ENCODE measurements at regions not wholly inside any gene's neighbourhood (a gene's known extent, or its start where the extent isn't known, plus 50 kb on each side); places are given as distances from the start of the nearest gene placed in this dataset.

- H3K27me3 ChIP-seq (ENCODE audit: control insufficient read depth in 4 of 4, insufficient read depth in 4 of 4, low read length in 3 of 4) = no peaks in the 10 kb centered on the region
- no peak overlapping the region for H3K9ac ChIP-seq (ENCODE audit: low read depth in 1 of 2, low read length in 2 of 2)
- no peak for DNase-seq (ENCODE audit: low spot score)
- H3K9me3 ChIP-seq (ENCODE audit: control insufficient read depth in 4 of 4, low read length in 3 of 4) = no peaks in the 10 kb centered on the region
- no peak overlapping the region for H3K4me3 ChIP-seq (ENCODE audit: low read depth in 1 of 3, low read length in 3 of 3)
- H3K4me1 ChIP-seq (ENCODE audit: control insufficient read depth in 4 of 4, insufficient read depth in 4 of 4, low read length in 3 of 4) = no peaks in the 10 kb centered on the region
- H3K36me3 ChIP-seq (ENCODE audit: control insufficient read depth in 4 of 4, insufficient read depth in 3 of 4, low read depth in 1 of 4, low read length in 3 of 4) = no peaks in the 10 kb centered on the region
- 76% methylated on average over 2 of the region's 2 CpGs for WGBS
- no peak for TF ChIP-seq YY1 (IDR thresholded peaks at IDR 0.05)
- TF ChIP-seq CTCF (IDR thresholded peaks at IDR 0.05; ENCODE audit: low read depth, low read length, missing input control) = no peak
- TF ChIP-seq JUND (IDR thresholded peaks at IDR 0.05) = no peak
- no peak for TF ChIP-seq FOXA1 (IDR thresholded peaks at IDR 0.05)
- no peak for TF ChIP-seq RXRA (IDR thresholded peaks at IDR 0.05)
- TF ChIP-seq RAD21 (IDR thresholded peaks at IDR 0.05) = no peak
- TF ChIP-seq SP1 (IDR thresholded peaks at IDR 0.05) = no peak
- TF ChIP-seq HNF4A (conservative IDR thresholded peaks at IDR 0.05) = no peak
- no peak for TF ChIP-seq ZBTB33 (IDR thresholded peaks at IDR 0.05)
- TF ChIP-seq GABPA (IDR thresholded peaks at IDR 0.05 in 1 of 2, conservative IDR thresholded peaks at IDR 0.05 in 1 of 2) = no peak
- TF ChIP-seq FOXA2 (IDR thresholded peaks at IDR 0.05) = no peak
- no peak overlapping the region for H3K27ac ChIP-seq (ENCODE audit: low read depth in 1 of 2, low read length in 2 of 2)
Observed at GRCh38 chr7:41786404-41786803, 83.5 kb upstream of the INHBA start.

DNA sequence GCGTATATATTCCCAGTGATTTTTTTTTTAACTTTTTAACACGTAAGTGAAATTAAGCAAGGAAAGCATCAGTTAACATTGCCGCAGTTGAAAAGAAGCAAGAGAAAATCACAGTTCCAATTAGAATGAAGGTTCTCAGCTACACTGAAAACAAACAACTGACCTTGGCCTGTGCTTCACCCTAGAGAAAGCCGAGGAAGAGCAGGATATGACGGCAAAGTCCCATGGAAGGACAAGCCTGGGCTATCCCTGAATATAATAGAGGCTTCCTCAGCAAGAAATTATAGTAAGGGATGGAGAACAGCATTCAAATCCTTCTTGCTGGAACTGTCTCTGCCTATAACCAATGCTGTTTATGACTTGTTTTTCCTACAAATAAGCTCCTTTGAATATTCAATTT is 83.0 kb upstream of the INHBA start:
- Histone ChIP-seq H3K4me3 (ENCODE audit: low read depth in 1 of 3, low read length in 3 of 3) (no peak overlapping the region), H3K4me1 (ENCODE audit: control insufficient read depth in 4 of 4, insufficient read depth in 4 of 4, low read length in 3 of 4) (no peaks in the 10 kb centered on the region), H3K27ac (ENCODE audit: low read depth in 1 of 2, low read length in 2 of 2) (no peak overlapping the region), H3K27me3 (ENCODE audit: control insufficient read depth in 4 of 4, insufficient read depth in 4 of 4, low read length in 3 of 4) (no peaks in the 10 kb centered on the region), H3K9ac (ENCODE audit: low read depth in 1 of 2, low read length in 2 of 2) (no peak overlapping the region), H3K36me3 (ENCODE audit: control insufficient read depth in 4 of 4, insufficient read depth in 3 of 4, low read depth in 1 of 4, low read length in 3 of 4) (no peaks in the 10 kb centered on the region), H3K9me3 (ENCODE audit: control insufficient read depth in 4 of 4, low read length in 3 of 4) (no peaks in the 10 kb centered on the region)
- 69% methylated on average over 5 of the region's 5 CpGs for whole genome bisulfite sequencing
- no peak for DNase-seq (ENCODE audit: low spot score)
- peak in 1 of 2 donors; percentile 11 for TF ChIP-seq RXRA (IDR thresholded peaks at IDR 0.05)
- TF ChIP-seq NR2F2 (IDR thresholded peaks at IDR 0.05) = peak; percentile 30
- no peak for TF ChIP-seq HNF4G (IDR thresholded peaks at IDR 0.05)

DNA sequence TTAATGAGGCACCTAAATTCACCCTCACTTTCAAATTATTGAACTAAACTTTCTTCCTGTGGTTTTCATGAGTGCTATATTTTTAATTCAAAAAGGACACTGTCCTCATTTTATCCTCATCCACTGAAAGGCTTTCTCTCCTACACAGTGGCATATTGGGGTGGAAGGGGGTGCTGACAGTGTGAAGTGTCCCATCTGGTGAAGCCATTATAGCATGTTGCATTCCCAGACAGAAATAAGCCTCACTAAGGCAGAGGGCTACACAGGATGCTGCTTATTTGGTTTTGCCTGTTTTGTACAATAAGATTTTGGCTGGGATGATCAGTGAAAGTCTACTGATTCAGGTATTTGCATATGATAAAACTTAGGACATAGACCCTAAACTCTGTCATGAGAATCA is 82.4 kb upstream of the INHBA start:
- H3K9ac ChIP-seq (ENCODE audit: low read depth in 1 of 2, low read length in 2 of 2) = no peak overlapping the region
- DNase-seq (ENCODE audit: low spot score) = no peak
- H3K4me1 ChIP-seq (ENCODE audit: control insufficient read depth in 4 of 4, insufficient read depth in 4 of 4, low read length in 3 of 4) = no peaks in the 10 kb centered on the region
- H3K9me3 ChIP-seq (ENCODE audit: control insufficient read depth in 4 of 4, low read length in 3 of 4) = no peaks in the 10 kb centered on the region
- H3K36me3 ChIP-seq (ENCODE audit: control insufficient read depth in 4 of 4, insufficient read depth in 3 of 4, low read depth in 1 of 4, low read length in 3 of 4) = no peaks in the 10 kb centered on the region
- H3K27me3 ChIP-seq (ENCODE audit: control insufficient read depth in 4 of 4, insufficient read depth in 4 of 4, low read length in 3 of 4) = no peaks in the 10 kb centered on the region
- H3K27ac ChIP-seq (ENCODE audit: low read depth in 1 of 2, low read length in 2 of 2) = no peak overlapping the region
- H3K4me3 ChIP-seq (ENCODE audit: low read depth in 1 of 3, low read length in 3 of 3) = no peak overlapping the region
- TF ChIP-seq YY1 (IDR thresholded peaks at IDR 0.05) = no peak
- TF ChIP-seq JUND (IDR thresholded peaks at IDR 0.05) = no peak
- TF ChIP-seq, protein P1, sequence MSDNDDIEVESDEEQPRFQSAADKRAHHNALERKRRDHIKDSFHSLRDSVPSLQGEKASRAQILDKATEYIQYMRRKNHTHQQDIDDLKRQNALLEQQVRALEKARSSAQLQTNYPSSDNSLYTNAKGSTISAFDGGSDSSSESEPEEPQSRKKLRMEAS (IDR thresholded peaks at IDR 0.05) = no peak
- TF ChIP-seq ZBTB33 (IDR thresholded peaks at IDR 0.05) = no peak
- TF ChIP-seq GABPA (IDR thresholded peaks at IDR 0.05 in 1 of 2, conservative IDR thresholded peaks at IDR 0.05 in 1 of 2) = no peak
- no peak for TF ChIP-seq HNF4G (IDR thresholded peaks at IDR 0.05)
- no peak for TF ChIP-seq FOXA2 (IDR thresholded peaks at IDR 0.05)
- no peak for TF ChIP-seq FOXA1 (IDR thresholded peaks at IDR 0.05)
- TF ChIP-seq ATF3 (IDR thresholded peaks at IDR 0.05) = no peak
- TF ChIP-seq NR2F2 (IDR thresholded peaks at IDR 0.05) = no peak
- no peak for TF ChIP-seq RXRA (IDR thresholded peaks at IDR 0.05)
- no peak for TF ChIP-seq SP1 (IDR thresholded peaks at IDR 0.05)
- no peak for TF ChIP-seq EGR1 (IDR thresholded peaks at IDR 0.05; ENCODE audit: low read depth in 2 of 2)
- TF ChIP-seq HNF4A (conservative IDR thresholded peaks at IDR 0.05) = no peak
- no peak for TF ChIP-seq TAF1 (conservative IDR thresholded peaks at IDR 0.05)
- TF ChIP-seq CTCF (IDR thresholded peaks at IDR 0.05; ENCODE audit: low read depth, low read length, missing input control) = no peak
